ENCODE measurements at regions not wholly inside any gene's neighbourhood (a gene's known extent, or its start where the extent isn't known, plus 50 kb on each side); places are given as distances from the start of the nearest gene placed in this dataset.

DNA sequence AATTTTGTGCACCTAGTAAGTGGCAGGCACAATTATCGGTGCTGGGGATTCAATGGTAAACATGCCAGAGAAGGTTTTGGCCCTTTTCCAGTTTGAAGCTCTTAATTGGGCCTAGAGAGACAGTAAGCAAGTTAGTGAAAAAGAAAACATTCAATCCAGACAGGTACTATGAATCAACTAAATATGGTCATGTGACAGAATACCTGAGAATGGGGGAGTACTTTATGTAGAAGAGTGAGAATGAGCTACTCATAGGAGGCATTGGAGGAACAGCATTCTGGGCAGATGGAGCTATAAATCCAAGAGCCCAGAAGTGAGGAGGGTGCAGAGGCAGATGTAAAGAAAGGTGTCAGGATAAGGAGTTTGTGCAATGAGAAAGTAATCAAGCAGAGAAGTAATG is 1017.9 kb downstream of the ADGRL2 start:
- TF ChIP-seq EZH2 (IDR thresholded peaks at IDR 0.05) (no peak), POLR2AphosphoS5 (IDR thresholded peaks at IDR 0.05; ENCODE audit: borderline replicate concordance, low read depth, low read length) (no peak)

Measured in SK-N-MC (cell line).